GM21515 (cell line): ENCODE measurements at regions not wholly inside any gene's neighbourhood (a gene's known extent, or its start where the extent isn't known, plus 50 kb on each side); places are given as distances from the start of the nearest gene placed in this dataset.
"Not testable (repeated sequence)": the region's sequence is repeated elsewhere in the genome, so short reads cannot be mapped to it uniquely, and the experiment has no call there.

Experiments
- ATAC-seq: cut with Tn5 transposase; IDR thresholded peaks from one replicate; pipeline ENCODE4 v1.9.1; 2021; ENCODE audit not compliant: unreplicated experiment

- ATAC-seq, result not testable (repeated sequence)
Measured at GRCh38 chr4:82301390-82301789, 72.4 kb downstream of the HNRNPD start.

- ATAC-seq, result peak; percentile 100
Measured at GRCh38 chr4:82293304-82293703, 80.5 kb downstream of the HNRNPD start.

GRCh38 chr4:82287720-82288119 is 86.1 kb downstream of the HNRNPD start:
- ATAC-seq, result no peak

- peak; percentile 100 for ATAC-seq
Measured at GRCh38 chr4:82284858-82285805, 88.7 kb downstream of the HNRNPD start.

GRCh38 chr4:82284475-82284857 is 89.3 kb downstream of the HNRNPD start:
- ATAC-seq, result no peak

GRCh38 chr4:82282875-82283274 is 90.9 kb downstream of the HNRNPD start:
- ATAC-seq, result no peak

- ATAC-seq, result not testable (repeated sequence)
Measured at GRCh38 chr4:82279550-82279949, 94.2 kb downstream of the HNRNPD start.

GRCh38 chr4:82276332-82276640 is 97.5 kb downstream of the HNRNPD start:
- ATAC-seq, result no peak

GRCh38 chr4:82275431-82276331 is 98.1 kb downstream of the HNRNPD start:
- no peak for ATAC-seq

- ATAC-seq, result not testable (repeated sequence)
Measured at GRCh38 chr4:82274700-82275099, 99.1 kb downstream of the HNRNPD start.

GRCh38 chr4:82272523-82272922 is 101.3 kb downstream of the HNRNPD start:
- ATAC-seq, result not testable (repeated sequence)

GRCh38 chr4:82271915-82272480 is 101.8 kb downstream of the HNRNPD start:
- not testable (repeated sequence) for ATAC-seq

GRCh38 chr4:82268826-82269193 is 105.0 kb downstream of the HNRNPD start:
- ATAC-seq, result no peak

GRCh38 chr4:82268050-82268825 is 105.6 kb downstream of the HNRNPD start:
- no peak for ATAC-seq

- no peak for ATAC-seq
Measured at GRCh38 chr4:82267506-82267905, 106.3 kb downstream of the HNRNPD start.

- ATAC-seq, result no peak
Measured at GRCh38 chr4:82266345-82266744, 107.4 kb downstream of the HNRNPD start.

GRCh38 chr4:82261084-82261483 is 112.7 kb downstream of the HNRNPD start:
- no peak for ATAC-seq

- ATAC-seq, result no peak
Measured at GRCh38 chr4:82260632-82261031, 113.2 kb downstream of the HNRNPD start.

- ATAC-seq, result no peak
Measured at GRCh38 chr4:82256718-82257117, 117.1 kb downstream of the HNRNPD start.

GRCh38 chr4:82255657-82256056 is 118.1 kb downstream of the HNRNPD start:
- no peak for ATAC-seq
